Lower leg skin (tissue), 3 donors: ENCODE measurements at regions not wholly inside any gene's neighbourhood (a gene's known extent, or its start where the extent isn't known, plus 50 kb on each side); places are given as distances from the start of the nearest gene placed in this dataset.

Experiments used
- CTCF ChIP-seq, 3 donors: fragments of 450-650 bp; IDR thresholded peaks; one replicate each; pipeline ENCODE4 v1.5.1; 2016; ENCODE audit warnings: antibody characterized with exemption in 3 of 3, mild to moderate bottlenecking in 3 of 3, moderate library complexity in 2 of 3
- POLR2A ChIP-seq, 2 donors: fragments of 450-650 bp; IDR thresholded peaks; one replicate each; pipeline ENCODE4 v1.6.1; 2016 to 2017; ENCODE audit warnings: antibody characterized with exemption in 2 of 2, mild to moderate bottlenecking in 1 of 2, moderate library complexity in 1 of 2

DNA sequence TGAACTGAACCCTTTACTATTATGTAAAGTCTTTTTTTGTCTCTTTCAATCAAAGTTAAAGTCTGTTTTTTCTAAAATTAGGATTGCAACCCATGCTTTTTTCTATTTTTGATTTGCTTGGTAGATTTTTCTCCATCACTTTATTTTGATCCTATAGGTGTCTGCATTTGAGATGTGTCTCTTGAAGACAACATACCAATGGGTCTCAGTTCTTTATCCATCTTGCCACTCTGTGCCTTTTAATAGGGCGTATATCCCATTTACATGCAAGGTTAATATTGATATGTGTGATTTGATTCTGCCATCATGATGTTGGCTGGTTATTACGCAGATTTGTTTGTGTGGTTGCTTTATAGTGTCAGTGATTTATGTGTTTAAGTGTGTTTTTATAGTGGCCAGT lies 436.0 kb upstream of the SEMA6A start:
- TF ChIP-seq CTCF (IDR thresholded peaks at IDR 0.05), result no peak
- TF ChIP-seq POLR2A (IDR thresholded peaks at IDR 0.05), result no peak
